NCI-H2196 treated with DMSO at 0.1 percent for 48 hours (cell line): ENCODE measurements at regions not wholly inside any gene's neighbourhood (a gene's known extent, or its start where the extent isn't known, plus 50 kb on each side); places are given as distances from the start of the nearest gene placed in this dataset.
"Not testable (repeated sequence)": the region's sequence is repeated elsewhere in the genome, so short reads cannot be mapped to it uniquely, and the experiment has no call there.

Experiments
- DNase-seq: peaks from one replicate; lab custom pipeline; 2025; ENCODE audit not compliant: unreplicated experiment; lab: John Stamatoyannopoulos, UW

- DNase-seq, result no peak
These were observed 783.2 kb downstream of the DHX35 start for GRCh38 chr20:39745380-39745779.

GRCh38 chr20:39738651-39739050 is 776.5 kb downstream of the DHX35 start:
- DNase-seq, result no peak

- no peak for DNase-seq
These were observed 774.5 kb downstream of the DHX35 start for GRCh38 chr20:39736434-39737327.

GRCh38 chr20:39725513-39725912 is 763.4 kb downstream of the DHX35 start:
- DNase-seq, result not testable (repeated sequence)

GRCh38 chr20:39719293-39719692 is 757.1 kb downstream of the DHX35 start:
- DNase-seq, result no peak

GRCh38 chr20:39717936-39718335 is 755.8 kb downstream of the DHX35 start:
- no peak for DNase-seq

- DNase-seq, result no peak
These were observed 754.7 kb downstream of the DHX35 start for GRCh38 chr20:39716796-39717341.

- no peak for DNase-seq
These were observed 751.1 kb downstream of the DHX35 start for GRCh38 chr20:39713076-39713840.

GRCh38 chr20:39706184-39706663 is 744.1 kb downstream of the DHX35 start:
- DNase-seq, result no peak

GRCh38 chr20:39705032-39705431 is 742.9 kb downstream of the DHX35 start:
- no peak for DNase-seq

GRCh38 chr20:39703357-39703756 is 741.2 kb downstream of the DHX35 start:
- DNase-seq, result not testable (repeated sequence)

- DNase-seq, result no peak
These were observed 740.7 kb downstream of the DHX35 start for GRCh38 chr20:39702701-39703349.

GRCh38 chr20:39700528-39700927 is 738.4 kb downstream of the DHX35 start:
- no peak for DNase-seq

- no peak for DNase-seq
These were observed 737.1 kb downstream of the DHX35 start for GRCh38 chr20:39699166-39699725.

GRCh38 chr20:39698752-39699151 is 736.6 kb downstream of the DHX35 start:
- DNase-seq, result no peak

GRCh38 chr20:39691151-39691862 is 729.2 kb downstream of the DHX35 start:
- DNase-seq, result no peak

GRCh38 chr20:39676857-39677391 is 714.8 kb downstream of the DHX35 start:
- DNase-seq, result peak; percentile 15

- DNase-seq, result no peak
These were observed 714.1 kb downstream of the DHX35 start for GRCh38 chr20:39676241-39676640.

GRCh38 chr20:39674842-39675241 is 712.7 kb downstream of the DHX35 start:
- no peak for DNase-seq

GRCh38 chr20:39670988-39671387 is 708.8 kb downstream of the DHX35 start:
- DNase-seq, result no peak
